ENCODE measurements at regions not wholly inside any gene's neighbourhood (a gene's known extent, or its start where the extent isn't known, plus 50 kb on each side); places are given as distances from the start of the nearest gene placed in this dataset.

- TF ChIP-seq CTCF (conservative IDR thresholded peaks at IDR 0.05; ENCODE audit: low read depth, low read length), result no peak
- no peak for TF ChIP-seq EZH2 (IDR thresholded peaks at IDR 0.05; ENCODE audit: low read length, unreplicated experiment)
These were observed 1303.7 kb upstream of the CADM2 start for GRCh38 chr3:83655083-83655482.
